Thymus (tissue), 11 donors: ENCODE measurements at regions not wholly inside any gene's neighbourhood (a gene's known extent, or its start where the extent isn't known, plus 50 kb on each side); places are given as distances from the start of the nearest gene placed in this dataset.

Source experiments
- DNase-seq, 9 donors: peaks; one replicate each; pipeline ENCODE4 v3.0.0-alpha.2; 2013; ENCODE audit warnings: low spot score in 9 of 9, low read depth in 6 of 9, missing footprints in 1 of 9
- H3K27ac ChIP-seq, 2 donors: one replicate each; pipeline ENCODE4 v1.5.1; 2013; ENCODE audit warnings: control low read depth in 1 of 2, low read depth in 1 of 2, low read length in 1 of 2, mild to moderate bottlenecking in 1 of 2, moderate library complexity in 1 of 2
- H3K27me3 ChIP-seq, 2 donors: one replicate each; pipeline ENCODE4 v1.5.1; 2013; ENCODE audit warnings: low read length in 1 of 2; ENCODE audit not compliant: control insufficient read depth in 2 of 2, insufficient read depth in 1 of 2
- H3K36me3 ChIP-seq, 2 donors: one replicate each; pipeline ENCODE4 v1.5.1; 2013; ENCODE audit warnings: low read length in 1 of 2, mild to moderate bottlenecking in 1 of 2, moderate library complexity in 1 of 2; ENCODE audit not compliant: control insufficient read depth in 2 of 2, insufficient read depth in 2 of 2
- H3K4me1 ChIP-seq, 2 donors: one replicate each; pipeline ENCODE4 v1.5.1; 2013; ENCODE audit warnings: low read length in 2 of 2; ENCODE audit not compliant: control insufficient read depth in 2 of 2, insufficient read depth in 2 of 2
- H3K4me3 ChIP-seq, 2 donors: one replicate each; pipeline ENCODE4 v1.5.1; 2013; ENCODE audit warnings: low read length in 2 of 2, control low read depth in 1 of 2, mild to moderate bottlenecking in 1 of 2
- H3K9me3 ChIP-seq, 2 donors: one replicate each; pipeline ENCODE4 v1.5.1; 2013; ENCODE audit warnings: low read length in 1 of 2, mild to moderate bottlenecking in 1 of 2; ENCODE audit not compliant: control insufficient read depth in 2 of 2, insufficient read depth in 1 of 2
- WGBS: extraction: QIAGEN DNeasy Blood & Tissue Kit; methylation state at CpG from one replicate; pipeline ENCODE4 v1.1.7; 2013; 5-methylcytosine and 5-hydroxymethylcytosine counted together
- donor health status: healthy.

DNA sequence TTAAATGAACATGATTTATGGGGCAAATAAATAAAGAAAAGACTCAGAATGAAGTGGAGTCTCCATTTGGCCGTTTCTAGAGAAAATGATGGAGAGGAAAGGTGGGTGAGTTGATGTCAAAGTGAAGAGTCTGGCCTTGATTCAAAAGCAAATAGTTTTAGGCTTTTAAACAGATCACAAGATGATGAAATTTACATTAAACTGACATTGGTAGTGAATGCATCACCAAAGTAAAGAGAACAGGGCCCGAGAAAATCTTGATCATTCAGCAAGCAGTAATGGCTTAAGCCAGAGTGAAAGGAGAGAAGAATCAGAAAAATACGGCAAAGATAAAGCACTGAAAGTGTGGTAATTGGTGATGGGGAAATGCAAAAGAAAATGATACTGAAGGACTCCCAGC, 460.0 kb upstream of the SGCD start:
- H3K36me3 ChIP-seq = no peaks in the 10 kb centered on the region
- 83% methylated on average over 3 of the region's 3 CpGs for WGBS
- H3K4me3 ChIP-seq = no peak overlapping the region
- DNase-seq = no peak
- H3K9me3 ChIP-seq = no peaks in the 10 kb centered on the region
- H3K27me3 ChIP-seq = no peaks in the 10 kb centered on the region
- H3K4me1 ChIP-seq = no peaks in the 10 kb centered on the region
- no peak overlapping the region for H3K27ac ChIP-seq

GRCh38 chr5:155867522-155868088, 459.4 kb upstream of the SGCD start:
- H3K9me3 ChIP-seq = no peaks in the 10 kb centered on the region
- no peaks in the 10 kb centered on the region for H3K36me3 ChIP-seq
- H3K27me3 ChIP-seq = no peaks in the 10 kb centered on the region
- 90% methylated on average over 2 of the region's 2 CpGs for WGBS
- H3K4me1 ChIP-seq = no peaks in the 10 kb centered on the region
- H3K4me3 ChIP-seq = no peak overlapping the region
- DNase-seq = no peak
- no peak overlapping the region for H3K27ac ChIP-seq

DNA sequence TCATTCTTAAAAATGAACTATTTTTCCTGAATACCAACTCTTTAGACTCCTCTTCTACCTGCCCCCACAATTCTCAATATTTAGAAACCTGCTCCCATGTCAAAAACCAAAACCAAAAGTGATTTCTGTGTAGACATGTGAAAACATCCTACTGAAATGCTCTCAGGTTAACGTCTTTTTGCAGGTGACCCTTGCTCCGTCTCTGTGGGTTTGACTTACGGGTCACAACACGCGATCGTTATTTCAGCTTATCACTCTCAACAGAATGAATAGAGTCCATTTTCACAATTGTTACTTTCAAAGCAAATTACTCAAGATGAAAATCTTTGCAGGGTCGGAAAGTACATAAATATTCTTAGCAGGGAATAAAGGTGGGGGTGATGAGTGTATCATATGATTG, 456.3 kb upstream of the SGCD start:
- Histone ChIP-seq H3K9me3 (no peaks in the 10 kb centered on the region), H3K36me3 (no peaks in the 10 kb centered on the region), H3K4me1 (no peaks in the 10 kb centered on the region)

DNA sequence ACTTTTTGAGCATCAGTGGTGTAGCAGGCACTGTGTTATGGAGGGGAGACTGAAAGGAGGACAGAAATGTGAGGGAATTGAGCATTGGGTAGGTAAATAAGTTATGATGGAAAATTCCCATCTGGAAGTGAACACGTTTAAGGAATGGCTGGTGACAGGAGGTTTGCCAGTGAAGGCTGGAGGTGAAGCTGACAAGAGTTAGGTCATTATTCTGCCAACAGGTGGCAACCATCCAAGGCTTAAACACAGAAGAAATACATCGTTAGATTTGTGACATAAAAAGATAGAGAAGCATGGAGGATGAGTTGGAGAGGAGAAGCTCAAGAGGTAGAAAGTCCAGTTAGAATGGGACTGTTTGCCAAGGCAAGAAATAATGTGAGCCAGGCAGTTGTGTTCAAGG, 455.3 kb upstream of the SGCD start:
- WGBS = 82% methylated on average over 2 of the region's 2 CpGs
- Histone ChIP-seq H3K36me3 (no peaks in the 10 kb centered on the region), H3K4me1 (no peaks in the 10 kb centered on the region), H3K27me3 (no peaks in the 10 kb centered on the region), H3K4me3 (no peak overlapping the region), H3K9me3 (no peaks in the 10 kb centered on the region), H3K27ac (no peak overlapping the region)
- DNase-seq = no peak

More for the DNA sequence above, 456.3 kb upstream of the SGCD start:
- 92% methylated on average over 7 of the region's 7 CpGs for WGBS
- Histone ChIP-seq H3K4me3 (no peak overlapping the region), H3K27ac (no peak overlapping the region), H3K27me3 (no peaks in the 10 kb centered on the region)
- no peak for DNase-seq

- WGBS = 90% methylated on average over 4 of the region's 4 CpGs
- H3K4me3 ChIP-seq = no peak overlapping the region
- no peak for DNase-seq
- no peaks in the 10 kb centered on the region for H3K9me3 ChIP-seq
- no peaks in the 10 kb centered on the region for H3K27me3 ChIP-seq
- no peaks in the 10 kb centered on the region for H3K36me3 ChIP-seq
- H3K27ac ChIP-seq = no peak overlapping the region
- H3K4me1 ChIP-seq = no peaks in the 10 kb centered on the region
Measured at GRCh38 chr5:155872629-155873220, 454.2 kb upstream of the SGCD start.

DNA sequence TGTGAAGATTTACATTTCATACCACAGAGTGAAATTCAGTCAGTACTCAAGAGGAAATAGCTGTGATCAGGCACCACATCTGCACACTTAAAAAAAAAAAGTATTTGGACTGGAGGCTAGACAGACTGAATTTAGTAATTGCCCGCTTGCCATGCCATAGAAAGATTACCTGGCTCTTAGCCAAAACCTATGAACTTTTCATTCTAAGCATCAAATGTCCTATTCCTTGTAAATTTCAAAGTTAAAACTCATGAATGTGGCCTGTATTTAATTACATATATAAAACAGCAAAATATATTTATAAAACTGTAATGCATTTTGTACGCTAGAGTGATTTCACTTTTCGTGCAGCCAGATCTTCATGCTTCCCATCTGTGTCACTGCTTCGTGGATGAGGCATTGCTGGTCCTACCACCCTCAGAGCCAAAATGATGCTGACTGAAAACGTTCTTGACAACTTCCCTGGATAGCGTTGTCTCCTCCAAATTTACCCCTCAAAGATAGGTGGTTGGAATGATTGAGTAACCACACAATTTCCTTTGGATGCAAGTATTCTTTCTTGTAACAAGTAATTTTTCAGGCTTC, 447.9 kb upstream of the SGCD start:
- DNase-seq = no peak
- 87% methylated on average over 6 of the region's 6 CpGs for WGBS
- Histone ChIP-seq H3K27me3 (no peaks in the 10 kb centered on the region), H3K4me1 (no peaks in the 10 kb centered on the region), H3K27ac (no peak overlapping the region), H3K36me3 (no peaks in the 10 kb centered on the region), H3K9me3 (no peaks in the 10 kb centered on the region), H3K4me3 (no peak overlapping the region)

- H3K4me3 ChIP-seq = no peak overlapping the region
- no peaks in the 10 kb centered on the region for H3K9me3 ChIP-seq
- no peak overlapping the region for H3K27ac ChIP-seq
- H3K36me3 ChIP-seq = no peaks in the 10 kb centered on the region
- H3K4me1 ChIP-seq = no peaks in the 10 kb centered on the region
- no peak for DNase-seq
- H3K27me3 ChIP-seq = no peaks in the 10 kb centered on the region
- WGBS = 16% methylated on average over 6 of the region's 6 CpGs
Measured at GRCh38 chr5:155884041-155884440, 442.9 kb upstream of the SGCD start.

DNA sequence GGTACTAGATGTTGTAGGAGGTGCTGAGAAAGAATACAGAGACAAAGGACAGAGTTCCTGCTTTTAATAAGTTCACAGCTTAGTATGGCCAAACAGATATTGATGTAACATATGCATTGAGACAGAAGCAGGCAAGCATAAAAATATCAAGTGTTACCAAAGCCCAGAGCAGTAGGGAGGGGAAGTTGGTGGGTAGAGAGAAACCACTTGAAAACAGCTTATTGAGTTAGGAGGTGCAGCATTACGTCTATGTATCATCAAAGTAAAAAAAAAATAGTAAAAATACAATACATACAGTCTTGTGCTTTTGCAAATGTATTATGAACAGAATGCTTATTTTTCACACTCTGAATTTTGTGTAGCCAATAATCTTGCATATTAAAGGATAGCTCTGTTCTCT, 441.8 kb upstream of the SGCD start:
- Histone ChIP-seq H3K36me3 (no peaks in the 10 kb centered on the region), H3K27ac (no peak overlapping the region), H3K4me1 (no peaks in the 10 kb centered on the region), H3K4me3 (no peak overlapping the region), H3K27me3 (no peaks in the 10 kb centered on the region), H3K9me3 (no peaks in the 10 kb centered on the region)
- no peak for DNase-seq
- 23% methylated on average over 1 of the region's 1 CpG for WGBS

- 86% methylated on average over 13 of the region's 13 CpGs for WGBS
- H3K27ac ChIP-seq = no peak overlapping the region
- no peaks in the 10 kb centered on the region for H3K9me3 ChIP-seq
- H3K4me1 ChIP-seq = no peaks in the 10 kb centered on the region
- H3K27me3 ChIP-seq = no peaks in the 10 kb centered on the region
- no peak for DNase-seq
- no peak overlapping the region for H3K4me3 ChIP-seq
- no peaks in the 10 kb centered on the region for H3K36me3 ChIP-seq
Measured at GRCh38 chr5:155886311-155887031, 440.5 kb upstream of the SGCD start.
